GM13977 (cell line): ENCODE measurements at regions not wholly inside any gene's neighbourhood (a gene's known extent, or its start where the extent isn't known, plus 50 kb on each side); places are given as distances from the start of the nearest gene placed in this dataset.

Experiments
- DNase-seq: peaks from one replicate; pipeline ENCODE4 v3.0.0; 2012; ENCODE audit warnings: low spot score
- in situ Hi-C: fragments of 300-500 bp; cut with MboI; formaldehyde crosslinking; loops from one replicate; pipeline ENCODE4 v1.12.0; 2022; ENCODE audit warnings: low sequenced_read_pairs, low pct_unique_long_range_greater_than_20kb, mixed read lengths, inconsistent platforms; ENCODE audit not compliant: unreplicated experiment
- TF ChIP-seq, protein P1 (sequence below): IDR thresholded peaks from 2 replicates; pipeline ENCODE4 v1.5.1; 2012; ENCODE audit warnings: mild to moderate bottlenecking, control low read depth; ENCODE audit not compliant: insufficient read depth; ENCODE audit errors: extremely low read depth, missing control alignments

DNA sequence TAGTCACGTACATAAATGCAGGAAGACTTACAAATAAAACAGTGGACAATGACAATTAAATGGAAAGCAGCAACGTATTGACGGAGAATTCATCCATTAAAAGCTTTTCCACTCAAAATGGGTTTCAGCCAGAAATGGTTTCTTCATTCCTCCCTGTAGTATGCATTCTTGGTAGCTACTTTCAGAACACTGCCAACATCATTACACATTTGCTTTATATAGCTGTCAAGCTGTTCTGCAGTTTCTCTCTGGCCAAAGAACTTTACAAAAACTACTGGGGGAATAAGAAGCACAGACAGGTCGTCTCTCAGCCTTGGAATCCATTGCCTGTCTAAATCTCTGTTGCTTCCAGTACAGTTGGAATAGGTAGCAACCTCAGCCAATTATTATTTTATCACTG is 84.1 kb upstream of the NCKAP5 start:
- TF ChIP-seq, protein P1, sequence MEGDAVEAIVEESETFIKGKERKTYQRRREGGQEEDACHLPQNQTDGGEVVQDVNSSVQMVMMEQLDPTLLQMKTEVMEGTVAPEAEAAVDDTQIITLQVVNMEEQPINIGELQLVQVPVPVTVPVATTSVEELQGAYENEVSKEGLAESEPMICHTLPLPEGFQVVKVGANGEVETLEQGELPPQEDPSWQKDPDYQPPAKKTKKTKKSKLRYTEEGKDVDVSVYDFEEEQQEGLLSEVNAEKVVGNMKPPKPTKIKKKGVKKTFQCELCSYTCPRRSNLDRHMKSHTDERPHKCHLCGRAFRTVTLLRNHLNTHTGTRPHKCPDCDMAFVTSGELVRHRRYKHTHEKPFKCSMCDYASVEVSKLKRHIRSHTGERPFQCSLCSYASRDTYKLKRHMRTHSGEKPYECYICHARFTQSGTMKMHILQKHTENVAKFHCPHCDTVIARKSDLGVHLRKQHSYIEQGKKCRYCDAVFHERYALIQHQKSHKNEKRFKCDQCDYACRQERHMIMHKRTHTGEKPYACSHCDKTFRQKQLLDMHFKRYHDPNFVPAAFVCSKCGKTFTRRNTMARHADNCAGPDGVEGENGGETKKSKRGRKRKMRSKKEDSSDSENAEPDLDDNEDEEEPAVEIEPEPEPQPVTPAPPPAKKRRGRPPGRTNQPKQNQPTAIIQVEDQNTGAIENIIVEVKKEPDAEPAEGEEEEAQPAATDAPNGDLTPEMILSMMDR = no peak
- no peak for DNase-seq
- in situ Hi-C loops = no loop called here

DNA sequence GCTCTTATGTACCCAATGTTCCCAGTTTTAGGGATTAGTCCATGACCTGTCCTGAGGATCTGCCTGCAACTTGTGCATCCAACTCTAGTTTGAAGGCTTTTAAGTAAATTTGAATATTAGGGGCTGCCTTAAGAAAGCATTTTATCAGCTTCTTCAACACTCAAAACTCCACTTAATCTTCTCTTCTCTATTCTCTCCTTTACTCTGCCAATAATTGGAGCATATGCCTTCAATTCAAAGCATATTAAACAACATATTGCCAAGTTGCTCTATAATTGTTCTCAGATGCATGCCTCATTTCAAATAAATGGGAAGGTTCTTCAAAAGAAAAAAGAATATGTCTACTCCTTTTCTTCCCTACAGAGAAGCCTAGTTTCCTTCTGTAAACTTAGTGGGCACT is 84.8 kb upstream of the NCKAP5 start:
- in situ Hi-C loops = no loop called here
- TF ChIP-seq, protein P1 = no peak

DNA sequence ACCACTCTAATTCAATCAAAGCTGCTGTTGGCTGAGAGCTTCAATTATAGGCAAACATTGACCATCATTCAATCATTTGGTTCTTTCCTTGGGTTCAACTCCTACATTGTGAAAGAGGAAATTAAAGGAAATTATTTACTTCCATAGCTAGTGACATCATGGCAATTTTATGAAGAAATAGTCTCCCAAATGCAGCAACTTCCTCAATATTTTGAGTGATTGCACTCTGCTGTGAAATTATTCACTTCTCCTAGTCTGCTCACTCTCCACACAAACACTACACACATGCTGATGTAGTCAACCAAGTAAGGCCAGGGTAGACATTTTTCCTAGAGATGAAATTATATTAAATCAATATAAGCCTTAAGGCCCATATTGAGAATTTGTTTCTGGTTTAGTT is 86.7 kb upstream of the NCKAP5 start:
- in situ Hi-C loops = no loop called here
- TF ChIP-seq, protein P1 = no peak
- DNase-seq = no peak

More for the DNA sequence above, 84.8 kb upstream of the NCKAP5 start:
- DNase-seq = no peak

DNA sequence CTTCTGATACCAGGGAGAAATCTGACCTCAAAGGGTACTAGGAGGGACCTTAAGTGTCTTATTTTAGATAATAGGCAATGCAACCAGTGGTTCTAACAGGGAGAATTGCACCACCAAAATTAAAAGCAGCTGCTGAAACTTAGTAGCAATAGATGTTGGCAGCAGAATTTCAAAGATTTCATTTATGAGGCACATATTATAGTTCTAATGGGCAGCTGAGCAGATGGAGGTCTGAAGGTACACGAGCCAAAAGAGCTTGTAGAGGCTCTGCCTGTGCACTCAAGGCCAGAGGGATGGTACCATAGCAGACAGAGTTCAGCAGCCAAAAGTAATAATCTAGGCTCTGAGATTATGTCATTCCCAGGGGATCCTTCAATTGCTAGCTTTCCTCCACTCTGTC is 87.3 kb upstream of the NCKAP5 start:
- DNase-seq = no peak
- TF ChIP-seq, protein P1 = no peak
- in situ Hi-C loops = no loop called here

DNA sequence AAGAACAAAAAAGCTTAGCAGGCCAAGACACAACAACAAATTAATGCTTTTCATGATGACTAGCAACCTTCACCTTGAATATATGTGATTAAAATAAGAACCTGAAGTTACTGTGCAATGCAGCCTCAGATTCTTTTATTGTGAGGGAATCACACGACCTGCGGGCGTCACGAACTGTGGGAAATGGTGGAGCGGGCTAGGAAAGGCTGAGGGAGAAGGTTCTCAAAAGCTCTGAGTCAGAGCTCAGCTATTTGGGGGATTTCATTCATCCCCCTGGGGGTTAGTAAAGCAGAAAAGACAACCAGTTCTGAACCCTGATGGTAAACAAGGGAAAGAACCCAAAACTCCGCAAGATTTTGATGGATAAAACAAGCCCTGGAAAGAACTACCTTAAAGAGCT is 89.3 kb upstream of the NCKAP5 start:
- TF ChIP-seq, protein P1 = no peak
- DNase-seq = no peak
- in situ Hi-C loops = no loop called here

DNA sequence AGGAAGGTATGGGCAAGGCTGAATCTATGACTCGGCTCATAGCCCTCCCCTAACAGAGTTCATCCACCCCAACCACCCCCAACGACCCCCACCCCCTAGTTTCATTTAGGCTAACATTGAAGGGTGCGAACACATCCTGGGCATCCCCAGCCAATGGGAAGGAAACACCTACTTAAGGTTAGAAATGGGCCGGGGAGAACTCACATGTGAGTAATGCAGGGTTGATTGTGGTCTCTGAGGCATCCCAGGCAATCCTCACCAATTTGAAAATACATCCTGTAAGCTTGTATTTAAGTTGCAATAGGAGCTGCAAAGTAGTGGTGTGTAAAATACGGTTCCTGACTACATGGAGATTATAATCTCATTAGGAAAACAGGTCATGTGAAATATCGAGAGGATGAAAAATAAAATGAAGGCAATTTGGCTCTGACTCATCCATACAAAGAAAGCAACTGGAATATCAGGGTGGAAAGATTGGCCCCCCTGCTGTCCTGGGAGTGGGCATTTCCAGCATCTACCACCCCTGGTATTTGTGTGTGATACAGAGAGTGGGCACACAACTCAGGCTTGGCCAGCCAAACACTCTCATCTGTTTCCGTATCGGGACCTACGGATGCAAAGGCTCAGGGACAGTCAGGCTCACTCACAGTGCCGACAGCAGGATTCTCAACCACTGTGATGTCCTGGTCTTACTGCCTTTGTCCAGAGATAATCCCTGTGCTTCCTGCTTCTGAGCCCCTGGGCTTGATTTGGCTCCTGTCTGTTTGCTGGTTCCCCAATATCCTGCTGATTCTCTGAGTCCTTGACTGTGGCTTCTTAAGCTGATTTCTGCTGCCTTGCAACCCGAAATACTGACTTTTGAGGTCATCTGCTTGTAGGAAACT is 90.0 kb upstream of the NCKAP5 start:
- TF ChIP-seq, protein P1 = no peak
- no peak for DNase-seq
- in situ Hi-C loops = no loop called here
